ENCODE measurements at regions not wholly inside any gene's neighbourhood (a gene's known extent, or its start where the extent isn't known, plus 50 kb on each side); places are given as distances from the start of the nearest gene placed in this dataset.

GRCh38 chr13:22506096-22506691 is 674.6 kb upstream of the SGCG start:
- intact Hi-C loops (cut with DNase I) = no loop called here
- no peak for DNase-seq

GRCh38 chr13:22517544-22517943 is 663.2 kb upstream of the SGCG start:
- intact Hi-C loops (cut with DNase I) = no loop called here
- DNase-seq = no peak

GRCh38 chr13:22536851-22537250 is 643.9 kb upstream of the SGCG start:
- no peak for DNase-seq
- intact Hi-C loops (cut with DNase I) = no loop called here

- peak in 2 of 10 donors; percentile 25 to 66 for DNase-seq
- intact Hi-C loops (cut with DNase I) = no loop called here
Observed at GRCh38 chr13:22538400-22538799, 642.4 kb upstream of the SGCG start.

GRCh38 chr13:22549126-22549525 is 631.7 kb upstream of the SGCG start:
- intact Hi-C loops (cut with DNase I) = no loop called here
- DNase-seq = no peak

- intact Hi-C loops (cut with DNase I) = no loop called here
- DNase-seq = no peak
Observed at GRCh38 chr13:22561581-22561980, 619.2 kb upstream of the SGCG start.

GRCh38 chr13:22562116-22562515 is 618.7 kb upstream of the SGCG start:
- DNase-seq = no peak
- intact Hi-C loops (cut with DNase I) = no loop called here

GRCh38 chr13:22563272-22563671 is 617.5 kb upstream of the SGCG start:
- intact Hi-C loops (cut with DNase I) = no loop called here

GRCh38 chr13:22569811-22570210 is 611.0 kb upstream of the SGCG start:
- no peak for DNase-seq
- intact Hi-C loops (cut with DNase I) = no loop called here

More at GRCh38 chr13:22563272-22563671, 617.5 kb upstream of the SGCG start:
- no peak for DNase-seq

GRCh38 chr13:22589880-22590279 is 590.9 kb upstream of the SGCG start:
- no peak for DNase-seq
- intact Hi-C loops (cut with DNase I) = no loop called here

GRCh38 chr13:22592515-22592914 is 588.3 kb upstream of the SGCG start:
- DNase-seq = no peak
- intact Hi-C loops (cut with DNase I) = no loop called here

- intact Hi-C loops (cut with DNase I) = no loop called here
Observed at GRCh38 chr13:22594041-22594440, 586.7 kb upstream of the SGCG start.

GRCh38 chr13:22596171-22596863 is 584.5 kb upstream of the SGCG start:
- no peak for DNase-seq
- intact Hi-C loops (cut with DNase I) = no loop called here

More at GRCh38 chr13:22594041-22594440, 586.7 kb upstream of the SGCG start:
- peak in 1 of 10 donors; percentile 52 for DNase-seq

GRCh38 chr13:22599156-22599555 is 581.6 kb upstream of the SGCG start:
- intact Hi-C loops (cut with DNase I) = no loop called here
- DNase-seq = no peak

- intact Hi-C loops (cut with DNase I) = no loop called here
- no peak for DNase-seq
Observed at GRCh38 chr13:22618002-22618401, 562.8 kb upstream of the SGCG start.

- no peak for DNase-seq
Observed at GRCh38 chr13:22625691-22626090, 555.1 kb upstream of the SGCG start.

GRCh38 chr13:22629374-22629773 is 551.4 kb upstream of the SGCG start:
- intact Hi-C loops (cut with DNase I) = no loop called here
- no peak for DNase-seq

More at GRCh38 chr13:22625691-22626090, 555.1 kb upstream of the SGCG start:
- intact Hi-C loops (cut with DNase I) = no loop called here

GRCh38 chr13:22642088-22642487 is 538.7 kb upstream of the SGCG start:
- intact Hi-C loops (cut with DNase I) = no loop called here
- DNase-seq = peak in 1 of 10 donors; percentile 66

GRCh38 chr13:22644941-22645340 is 535.8 kb upstream of the SGCG start:
- no peak for DNase-seq
- intact Hi-C loops (cut with DNase I) = no loop called here

- intact Hi-C loops (cut with DNase I) = no loop called here
- DNase-seq = no peak
Observed at GRCh38 chr13:22647156-22647850, 533.5 kb upstream of the SGCG start.

- DNase-seq = no peak
- intact Hi-C loops (cut with DNase I) = no loop called here
Observed at GRCh38 chr13:22648320-22648801, 532.4 kb upstream of the SGCG start.

- intact Hi-C loops (cut with DNase I) = no loop called here
Observed at GRCh38 chr13:22652796-22653195, 528.0 kb upstream of the SGCG start.

More at GRCh38 chr13:22652796-22653195, 528.0 kb upstream of the SGCG start:
- DNase-seq = no peak

Measured in posterior cingulate gyrus (tissue), 11 donors.